NCI-H1092 (cell line): ENCODE measurements at regions not wholly inside any gene's neighbourhood (a gene's known extent, or its start where the extent isn't known, plus 50 kb on each side); places are given as distances from the start of the nearest gene placed in this dataset.
"Not testable (repeated sequence)": the region's sequence is repeated elsewhere in the genome, so short reads cannot be mapped to it uniquely, and the experiment has no call there.

Source experiments
- DNase-seq: peaks from one replicate; lab custom pipeline; 2025; lab: John Stamatoyannopoulos, UW

DNA sequence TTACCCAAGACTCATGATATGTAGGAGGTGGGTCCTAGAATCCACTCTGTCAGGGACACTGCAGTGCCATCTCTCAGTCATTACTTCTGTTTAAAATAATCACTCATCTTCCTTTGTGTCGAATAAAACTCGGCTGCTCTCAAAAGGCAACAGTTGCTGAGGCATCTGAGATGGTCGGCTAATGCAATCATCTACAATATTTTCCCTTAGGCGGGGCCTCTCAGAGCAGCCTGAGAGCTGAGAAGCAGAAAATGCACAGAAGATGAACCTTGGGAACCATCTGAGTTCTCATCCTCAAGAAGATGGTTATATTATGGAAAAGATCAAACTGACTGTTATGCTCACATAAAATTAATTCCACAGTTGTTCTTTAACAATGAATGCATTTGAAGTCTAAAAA is 1518.2 kb upstream of the TENM4 start:
- DNase-seq: no peak

DNA sequence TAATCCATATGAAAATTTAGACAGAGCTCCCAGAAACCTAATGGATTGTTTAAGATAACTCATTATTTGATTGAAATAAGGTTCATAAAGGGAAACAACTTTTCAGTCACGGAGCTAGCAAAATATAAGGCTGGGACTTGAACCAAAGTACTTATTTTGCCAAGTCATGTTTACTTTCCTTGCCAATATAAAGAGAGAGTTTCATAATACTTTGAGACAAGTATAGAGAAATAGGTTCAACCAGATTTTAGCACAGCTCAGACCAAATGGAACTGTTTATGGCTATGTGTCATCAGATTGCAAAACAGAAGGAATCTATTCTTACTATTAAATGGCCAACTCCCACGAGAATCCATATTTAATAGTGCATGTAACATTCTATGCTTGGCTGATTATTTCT is 1517.5 kb upstream of the TENM4 start:
- no peak for DNase-seq

DNA sequence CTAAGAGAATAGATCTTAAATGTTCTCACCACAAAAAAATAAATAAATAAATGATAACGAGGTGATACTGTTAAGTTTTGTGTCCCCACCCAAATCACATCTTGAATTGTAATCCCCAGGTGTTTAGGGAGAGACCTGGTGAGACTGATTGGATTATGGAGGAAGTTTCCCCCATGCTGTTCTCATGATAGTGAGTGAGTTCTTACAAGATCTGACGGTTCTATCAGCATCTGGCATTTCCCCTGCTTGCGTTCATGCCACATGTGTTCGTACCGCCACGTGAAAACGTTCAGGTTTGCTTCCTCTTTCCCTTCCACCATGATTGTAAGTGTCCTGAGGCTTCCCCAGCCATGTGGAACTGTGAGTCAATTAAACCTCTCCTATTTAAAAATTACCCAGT is 1514.8 kb upstream of the TENM4 start:
- DNase-seq: no peak

DNA sequence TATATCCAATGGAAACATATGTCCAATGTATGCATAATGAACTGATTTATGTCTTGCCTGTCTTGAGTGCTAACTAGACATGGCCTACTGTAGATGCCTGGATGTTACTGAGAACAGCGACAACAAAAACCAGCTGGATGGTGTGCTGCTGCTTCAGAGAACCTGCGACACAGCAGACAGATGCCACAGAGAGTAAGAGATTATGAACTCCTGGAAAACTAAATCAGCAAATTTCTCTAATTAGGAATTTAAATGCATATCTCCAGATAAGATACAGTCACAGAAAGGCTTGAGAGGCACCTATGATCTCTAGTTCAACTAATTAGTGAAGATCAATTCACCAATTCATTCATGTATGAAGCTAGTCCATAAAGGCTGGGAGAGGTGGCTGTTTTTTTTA is 1508.0 kb upstream of the TENM4 start:
- no peak for DNase-seq

DNA sequence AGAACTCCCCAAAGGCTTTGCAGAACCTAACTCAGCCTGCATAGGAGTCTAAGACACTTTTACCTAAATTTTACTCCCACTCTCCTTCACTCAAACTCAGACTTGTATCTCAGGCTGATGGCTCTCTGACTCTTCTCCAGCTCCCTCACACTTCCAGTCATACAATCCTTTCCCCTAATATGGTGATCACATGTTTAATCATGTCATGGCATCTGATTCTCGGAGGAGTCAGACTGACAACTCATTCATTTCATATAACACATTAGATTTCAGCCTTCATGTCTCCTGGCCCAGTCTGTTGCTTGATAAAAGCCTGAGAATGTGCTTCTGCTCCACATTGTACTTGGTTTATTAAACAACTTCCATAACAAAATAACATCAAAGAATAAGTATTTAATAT is 1503.9 kb upstream of the TENM4 start:
- DNase-seq: no peak

DNA sequence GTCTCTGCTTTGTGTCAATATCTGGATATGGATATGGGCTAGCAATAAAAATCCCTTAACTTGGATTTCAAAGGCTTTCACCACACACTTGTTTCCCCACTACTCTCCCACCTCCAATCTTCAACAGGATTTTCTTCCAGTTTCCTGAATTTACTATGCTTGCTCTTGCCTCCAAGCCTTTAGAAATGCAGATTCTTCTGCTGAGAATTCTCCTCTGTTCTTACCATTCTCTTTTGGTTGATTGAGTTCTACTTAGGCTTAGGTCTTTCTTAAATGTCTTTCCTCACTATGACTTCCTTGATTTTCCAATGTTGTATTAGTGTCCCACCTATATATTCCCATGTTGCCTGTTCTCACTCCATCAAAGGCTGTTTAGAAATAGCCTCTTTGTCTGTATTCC is 1502.4 kb upstream of the TENM4 start:
- no peak for DNase-seq

DNA sequence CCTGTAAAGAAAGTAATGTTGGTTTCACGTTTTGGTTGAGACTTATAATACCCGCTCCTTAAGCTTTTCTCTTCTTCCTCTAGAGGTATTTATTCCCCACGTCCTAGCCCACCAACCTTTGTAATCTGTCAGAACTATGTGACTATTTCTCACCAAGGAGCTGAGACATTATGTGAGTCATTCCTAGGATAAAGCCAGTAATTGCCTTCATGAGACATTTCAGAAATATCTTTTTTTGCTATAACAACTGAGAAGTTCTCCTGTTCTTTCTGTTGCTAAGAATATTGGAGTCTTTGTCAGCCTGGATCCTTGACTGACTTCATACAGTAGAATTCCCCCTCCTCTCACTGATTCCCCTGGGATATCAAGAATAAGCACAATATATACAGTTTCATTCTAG is 1497.0 kb upstream of the TENM4 start:
- no peak for DNase-seq

DNA sequence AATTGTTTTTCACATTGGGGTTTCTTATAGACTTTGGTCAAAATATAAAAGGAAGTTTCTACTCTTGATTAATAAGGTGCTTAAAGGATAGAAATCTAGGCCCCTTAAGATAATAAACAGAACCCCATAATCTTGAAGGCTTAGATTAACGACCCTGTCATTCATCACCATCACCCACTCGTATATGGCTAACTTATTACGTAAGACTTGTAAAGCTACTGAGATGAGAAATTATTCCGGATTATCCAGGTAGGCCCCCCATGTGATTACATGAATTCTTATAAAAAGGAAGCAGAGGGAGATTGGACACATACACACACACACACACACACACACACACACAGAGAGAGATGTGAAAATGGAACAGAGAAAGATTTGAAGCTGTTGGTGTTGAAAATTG is 1489.2 kb upstream of the TENM4 start:
- no peak for DNase-seq

DNA sequence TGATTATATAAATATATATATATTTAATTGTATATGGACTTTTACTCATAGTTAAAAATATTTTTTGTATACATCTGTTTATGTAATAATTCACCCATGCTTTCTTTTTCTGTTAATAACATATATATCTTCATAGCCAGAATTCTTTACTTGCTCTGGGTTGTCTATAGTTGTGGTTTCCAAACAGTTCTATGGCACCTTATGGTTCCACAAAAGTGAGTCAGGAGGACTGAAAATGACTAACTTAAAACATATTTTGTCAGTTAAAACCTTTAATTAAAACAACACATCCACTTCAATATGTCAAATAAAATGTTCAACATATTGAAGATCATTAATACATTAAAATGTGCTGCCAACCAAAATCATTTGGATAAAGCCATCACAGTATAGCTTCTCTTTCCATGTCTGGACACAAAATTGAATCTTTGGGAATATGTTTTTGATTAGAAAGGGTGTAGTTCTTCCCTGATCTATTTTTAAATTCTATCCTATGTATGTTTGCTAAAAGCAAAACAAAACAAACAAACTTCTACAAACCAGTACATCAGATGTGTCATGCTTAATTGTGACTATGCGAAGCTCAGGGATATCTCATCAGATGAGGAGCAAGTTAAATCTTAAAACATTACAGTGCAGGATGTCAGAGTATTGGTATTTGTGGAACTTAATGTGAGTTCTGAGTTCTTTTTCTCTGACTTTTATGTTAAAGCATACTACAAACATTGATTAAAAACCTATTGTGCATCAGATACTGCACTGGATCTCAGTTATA is 1488.4 kb upstream of the TENM4 start:
- DNase-seq: no peak

DNA sequence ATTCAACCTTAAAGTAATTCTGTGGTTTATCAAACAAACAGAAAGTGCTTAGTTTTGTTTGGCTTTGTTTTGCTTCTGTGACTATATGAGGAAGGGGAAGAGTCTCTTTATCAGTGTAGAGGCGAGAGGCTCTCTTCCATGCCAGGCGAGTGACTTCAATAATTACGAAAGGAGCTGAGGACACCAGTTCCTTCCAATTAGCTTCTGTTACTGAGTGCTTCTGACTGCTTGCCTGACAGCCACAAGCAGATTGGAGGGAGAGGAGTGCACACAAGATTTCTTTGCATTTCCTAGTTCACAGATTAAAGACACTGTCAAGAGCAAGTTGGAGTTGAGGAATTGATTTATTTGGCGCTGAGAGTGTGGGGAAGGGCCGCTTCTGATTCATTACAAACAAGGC is 1484.5 kb upstream of the TENM4 start:
- DNase-seq: no peak

DNA sequence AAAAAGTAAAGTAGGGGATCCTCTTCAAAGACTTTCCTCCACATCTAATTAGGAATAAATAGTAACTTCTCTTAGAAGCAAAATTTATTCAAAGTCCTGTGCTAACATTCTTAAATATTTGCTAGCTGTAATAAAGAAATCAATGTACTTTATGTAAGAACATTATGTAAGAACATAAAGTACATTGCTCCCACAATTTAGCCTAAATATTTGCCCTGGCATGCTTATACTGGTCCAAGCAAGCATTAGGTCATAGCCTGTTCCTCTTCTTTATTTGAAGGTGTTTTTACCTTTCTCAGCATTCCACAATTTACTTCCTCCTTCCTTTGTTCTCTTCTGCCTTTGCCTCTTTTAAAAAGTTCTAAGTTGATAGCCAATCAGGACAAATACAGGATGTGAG is 1480.5 kb upstream of the TENM4 start:
- DNase-seq: not testable (repeated sequence)

DNA sequence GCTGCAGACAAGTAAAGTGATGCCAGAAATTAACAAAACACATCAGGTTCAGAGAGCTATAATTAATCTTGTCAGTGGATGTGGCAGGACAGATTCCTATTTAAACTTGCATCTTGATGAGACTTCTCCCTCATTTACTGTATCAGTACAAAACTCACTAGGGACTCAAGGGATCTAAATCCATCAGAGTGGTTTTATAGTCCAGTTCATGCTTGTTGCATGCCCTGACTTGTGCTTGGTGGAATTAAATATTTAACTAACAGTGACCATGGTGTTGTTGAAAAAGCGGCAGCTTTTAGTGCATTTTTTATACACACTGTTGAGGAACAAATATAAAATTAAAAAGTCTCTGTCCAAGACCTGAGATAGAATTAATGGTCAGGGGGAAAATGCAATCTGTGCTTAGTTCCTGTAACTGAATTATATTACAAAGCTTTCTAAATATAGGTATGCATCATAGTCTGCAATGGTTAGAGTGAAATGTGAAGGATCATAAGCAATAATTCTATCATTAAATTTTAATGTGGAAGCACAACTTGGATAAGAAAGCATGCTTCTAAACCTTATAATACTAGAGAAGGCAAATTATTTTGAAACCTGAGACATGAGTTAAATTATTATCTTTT is 1475.5 kb upstream of the TENM4 start:
- DNase-seq: no peak

DNA sequence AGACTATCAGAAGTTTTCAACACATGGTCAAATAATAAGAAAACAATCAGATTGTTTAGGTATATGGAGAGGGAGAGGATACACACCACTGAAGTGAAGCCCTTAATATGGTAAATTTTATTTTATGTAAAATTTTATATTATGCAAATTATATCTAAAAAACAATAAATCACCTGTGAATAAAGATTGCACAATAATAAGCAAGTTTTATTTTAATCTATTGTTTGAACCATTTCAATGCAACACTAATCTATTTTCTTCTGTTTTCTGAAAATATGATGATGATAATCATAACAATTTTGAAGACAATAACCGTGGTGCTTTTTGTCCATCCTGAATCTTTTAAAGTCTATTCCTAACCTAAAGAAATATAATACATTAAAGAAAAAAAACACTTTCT is 1473.5 kb upstream of the TENM4 start:
- no peak for DNase-seq

DNA sequence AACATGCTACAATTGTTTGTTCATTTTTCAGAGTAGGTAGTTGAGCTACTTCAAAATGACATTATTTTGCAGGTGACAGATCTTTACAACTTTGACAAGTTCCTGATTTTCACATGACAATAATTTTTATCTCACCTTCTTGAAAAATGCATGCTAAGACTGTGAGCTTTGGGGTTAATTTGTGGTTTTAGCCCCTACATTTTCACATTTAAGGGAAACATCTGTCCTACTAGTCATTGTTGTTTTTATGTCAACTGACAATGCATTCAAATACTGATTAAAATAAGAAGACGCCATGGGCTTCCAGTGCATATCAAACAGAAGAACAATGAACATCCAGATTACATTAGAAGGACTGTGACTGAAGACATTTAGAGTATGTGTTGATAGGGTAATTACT is 1470.8 kb upstream of the TENM4 start:
- no peak for DNase-seq

DNA sequence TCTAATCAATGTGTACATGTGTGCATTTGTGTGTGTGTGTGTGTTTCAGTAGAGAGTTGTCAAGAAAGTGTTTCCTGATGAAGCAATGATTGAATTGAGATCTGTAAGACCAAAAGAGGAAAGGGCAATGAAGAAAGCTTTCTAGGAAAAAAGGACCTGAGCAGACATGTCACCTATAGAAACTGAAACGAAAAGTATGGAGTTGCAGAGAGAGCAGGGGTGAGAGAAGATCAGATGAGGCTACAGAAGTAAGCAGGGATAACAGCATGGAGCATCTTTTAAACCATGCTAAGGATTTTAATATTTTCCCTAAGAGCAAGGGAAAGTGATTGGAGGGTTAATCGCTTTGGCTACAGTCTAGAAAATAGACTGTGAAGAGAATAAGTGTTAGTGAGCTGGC is 1459.4 kb upstream of the TENM4 start:
- no peak for DNase-seq

DNA sequence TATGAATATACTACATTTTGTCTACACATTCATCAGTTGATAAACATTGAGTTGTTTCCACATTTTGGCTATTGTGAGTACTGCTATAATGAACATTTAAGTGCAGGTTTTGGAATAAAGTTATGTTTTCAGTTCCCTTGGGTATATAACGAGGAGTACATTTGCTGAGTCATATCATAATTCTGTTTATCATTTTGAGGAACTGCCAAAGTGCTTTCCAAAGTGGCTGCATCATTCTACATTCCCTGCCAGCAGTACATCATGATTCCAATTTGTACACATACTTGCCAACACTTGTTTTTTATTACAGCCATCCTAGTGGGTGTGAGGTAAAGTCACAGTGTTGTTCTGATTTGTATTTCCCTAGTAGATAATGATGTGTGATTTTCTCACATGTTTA is 1458.6 kb upstream of the TENM4 start:
- no peak for DNase-seq

DNA sequence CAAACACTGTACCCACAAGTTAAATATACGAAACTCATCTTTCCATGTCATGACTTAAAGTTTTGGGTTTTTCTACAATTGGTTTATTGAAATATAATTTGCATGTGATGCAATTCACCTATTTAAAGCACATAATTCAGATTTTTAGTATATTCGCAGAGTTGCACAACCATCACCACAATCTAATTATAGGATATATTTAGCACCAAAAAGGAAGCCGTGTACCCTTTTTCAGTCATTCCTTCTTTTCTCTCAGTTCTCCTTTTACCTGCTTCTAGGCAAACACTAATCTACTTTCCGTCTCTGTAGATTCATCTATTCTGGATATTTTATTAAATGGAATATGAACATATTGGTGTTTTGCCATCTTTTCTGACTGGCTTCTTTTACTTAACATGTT is 1458.1 kb upstream of the TENM4 start:
- DNase-seq: no peak

DNA sequence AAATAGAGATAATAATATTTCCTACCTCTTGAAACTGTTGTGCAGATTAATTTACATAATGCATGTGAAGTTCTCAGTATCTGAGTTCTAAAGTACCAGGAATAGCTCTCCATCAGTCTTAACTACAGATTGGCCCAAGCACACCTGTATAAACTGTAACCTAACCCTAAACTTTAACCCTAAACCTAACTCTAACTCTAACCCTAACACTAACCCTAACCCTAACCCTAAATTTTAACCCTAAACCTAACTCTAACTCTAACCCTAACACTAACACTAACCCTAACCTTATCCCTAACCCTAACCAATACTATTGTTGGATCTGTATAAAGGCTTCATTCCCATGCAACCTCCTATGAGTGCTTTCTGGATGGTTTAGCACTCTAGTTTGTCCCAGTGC is 1445.9 kb upstream of the TENM4 start:
- no peak for DNase-seq

DNA sequence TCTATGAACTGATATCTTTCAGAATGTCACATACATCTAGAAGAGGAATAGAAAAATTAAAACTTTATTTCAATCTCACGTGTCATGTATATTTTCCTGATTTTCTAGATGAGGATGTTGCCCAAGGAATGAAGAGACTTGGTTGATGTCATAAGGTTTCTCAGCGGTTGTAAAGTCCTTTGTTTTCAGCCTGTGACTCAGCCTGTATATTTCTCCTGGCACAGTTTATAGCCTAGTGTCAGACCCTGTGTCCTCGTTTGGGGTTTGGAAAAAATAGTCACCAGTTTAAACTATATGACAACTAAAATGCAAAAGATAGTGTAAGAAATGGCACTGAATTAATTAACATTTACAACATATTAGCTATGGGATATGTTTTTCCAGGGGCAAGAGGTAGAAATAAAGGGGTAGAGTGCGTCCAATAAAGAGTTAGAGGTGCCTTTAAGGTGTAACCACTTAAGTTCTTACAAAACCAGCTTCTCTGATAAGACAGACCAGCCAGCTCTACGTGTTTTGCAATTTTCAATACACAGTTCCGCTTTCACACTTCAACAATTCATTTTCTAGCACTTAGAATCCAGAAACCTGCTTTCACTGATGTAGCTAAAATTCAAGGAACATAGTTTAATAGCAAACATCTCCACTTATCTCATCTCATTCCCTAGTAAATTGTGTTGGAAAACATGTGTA is 1432.6 kb upstream of the TENM4 start:
- no peak for DNase-seq

DNA sequence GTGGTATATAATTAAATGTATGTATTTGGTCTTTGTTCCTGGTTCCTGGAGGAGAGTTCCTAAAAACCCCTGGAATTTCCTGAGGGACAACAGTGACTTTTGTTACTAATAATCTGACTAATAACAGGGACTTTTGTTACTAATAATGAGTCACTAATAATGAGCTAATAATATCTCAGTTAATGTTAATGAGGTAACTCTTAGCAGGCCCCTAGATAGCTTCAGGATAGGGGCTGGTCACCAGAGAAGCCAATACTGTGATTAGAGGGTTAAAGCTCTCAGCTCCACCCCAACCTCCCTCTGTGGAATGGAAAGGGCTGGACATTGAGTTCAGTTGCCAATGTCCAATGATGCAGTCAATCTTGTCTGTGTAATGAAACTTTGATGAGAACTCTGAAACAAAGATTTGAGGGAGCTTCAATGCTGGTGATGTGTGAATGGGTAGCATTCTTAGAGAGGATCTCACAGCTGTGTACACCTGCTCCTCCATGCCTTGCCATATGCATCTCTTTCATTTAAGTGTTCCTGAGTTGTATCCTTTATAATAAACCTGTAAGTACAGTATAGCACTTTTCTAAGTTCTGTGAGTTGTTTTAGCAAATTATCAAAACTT is 1431.4 kb upstream of the TENM4 start:
- no peak for DNase-seq

DNA sequence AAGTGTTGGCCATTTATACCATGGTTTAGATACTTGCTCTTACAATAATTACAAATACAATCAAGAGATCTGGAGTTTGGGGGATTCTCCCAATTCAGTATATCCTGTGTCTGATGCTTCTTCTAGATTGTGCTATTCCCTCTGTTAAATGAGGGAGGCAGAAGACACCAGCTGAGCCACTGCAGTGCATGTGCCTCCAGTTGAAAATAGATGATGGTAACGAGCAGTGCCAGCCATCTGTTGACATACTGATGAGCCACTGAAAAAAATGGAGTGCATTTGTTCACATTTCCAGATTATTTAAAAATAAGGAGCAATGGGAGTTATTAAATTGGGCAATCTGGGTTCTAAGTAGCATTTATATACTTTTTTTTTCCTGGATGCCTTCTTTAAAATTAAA is 1428.0 kb upstream of the TENM4 start:
- no peak for DNase-seq

DNA sequence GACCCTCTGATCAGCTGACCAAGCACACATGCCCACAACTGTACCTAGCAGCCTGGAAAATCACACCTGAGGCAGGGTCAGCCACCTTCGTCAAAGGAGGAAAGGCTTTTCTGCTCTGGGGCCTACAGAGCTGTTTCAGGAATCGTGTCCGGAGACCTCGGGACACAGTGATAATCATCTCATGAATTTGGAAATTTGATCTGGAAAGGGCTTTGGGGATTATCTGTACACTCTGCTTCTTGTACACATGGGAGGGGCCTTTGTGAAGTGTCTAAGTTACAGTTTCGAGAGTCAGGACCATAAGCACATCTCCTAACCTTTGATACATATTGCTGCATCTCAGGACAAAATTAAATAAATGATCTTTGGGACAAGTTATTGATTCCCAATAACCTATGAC is 1421.2 kb upstream of the TENM4 start:
- DNase-seq: no peak

DNA sequence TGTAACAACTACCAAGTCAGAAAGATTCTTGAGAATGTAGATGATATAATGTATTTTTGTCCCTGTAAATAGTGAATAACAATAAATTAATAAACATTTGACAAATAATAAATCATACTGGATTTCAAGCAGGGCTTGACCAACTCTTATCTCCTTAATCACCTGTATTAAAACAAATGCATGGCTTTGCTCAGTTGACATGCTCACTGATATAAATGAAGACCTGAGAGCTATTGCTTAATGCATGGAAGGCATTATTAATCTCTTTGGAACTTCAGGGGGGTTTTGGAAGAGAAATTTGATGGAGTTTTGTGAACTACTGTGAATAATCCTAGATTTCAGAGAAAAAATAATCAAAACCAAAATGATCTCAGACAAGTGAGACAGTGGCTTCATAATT is 1420.4 kb upstream of the TENM4 start:
- no peak for DNase-seq
